MCF 10A (cell line): ENCODE measurements at regions not wholly inside any gene's neighbourhood (a gene's known extent, or its start where the extent isn't known, plus 50 kb on each side); places are given as distances from the start of the nearest gene placed in this dataset.

ENCODE experiments used
- BruUV-seq: library from RNA; stranded (reverse); fragments of 400-500 nt; replicated peaks from 2 replicates; lab custom pipeline; 2021; lab: Mats Ljungman, UMichigan
- CTCF ChIA-PET: fragments of 300-600 bp; sonication (Branson Sonifier 250); formaldehyde crosslinking; extraction: SDS; loops from one replicate; lab custom pipeline; 2021; ENCODE audit warnings: antibody characterized with exemption, inconsistent platforms; lab: Yijun Ruan, JAX
- POLR2A ChIA-PET: fragments of 300-600, 350-650 bp; sonication (Branson Sonifier 250); formaldehyde crosslinking; extraction: SDS; loops from one replicate; lab custom pipeline; 2020; ENCODE audit warnings: antibody characterized with exemption, inconsistent platforms; lab: Yijun Ruan, JAX
- DNase-seq: peaks from one replicate; pipeline ENCODE4 v3.0.0-alpha.2; 2018; ENCODE audit not compliant: unreplicated experiment
- H3K27ac Mint-ChIP-seq: one replicate; pipeline ENCODE4 v1.8.0; 2022; ENCODE audit warnings: mild to moderate bottlenecking, low read depth, mixed read lengths; ENCODE audit not compliant: unreplicated experiment
- H3K27me3 Mint-ChIP-seq: one replicate; pipeline ENCODE4 v1.8.0; 2022; ENCODE audit warnings: mixed read lengths; ENCODE audit not compliant: insufficient read depth, unreplicated experiment
- H3K36me3 Mint-ChIP-seq: one replicate; pipeline ENCODE4 v1.8.0; 2022; ENCODE audit warnings: mild to moderate bottlenecking, moderate library complexity, mixed read lengths; ENCODE audit not compliant: insufficient read depth, unreplicated experiment
- H3K4me1 Mint-ChIP-seq: one replicate; pipeline ENCODE4 v1.8.0; 2022; ENCODE audit warnings: mixed read lengths; ENCODE audit not compliant: insufficient read depth, unreplicated experiment
- H3K4me3 Mint-ChIP-seq: one replicate; pipeline ENCODE4 v1.8.0; 2022; ENCODE audit warnings: mild to moderate bottlenecking, moderate library complexity, mixed read lengths; ENCODE audit not compliant: unreplicated experiment
- H3K9me3 Mint-ChIP-seq: one replicate; pipeline ENCODE4 v1.8.0; 2022; ENCODE audit warnings: mixed read lengths; ENCODE audit not compliant: unreplicated experiment
- CTCF ChIP-seq: fragments of 200-600 bp; IDR thresholded peaks from one replicate; pipeline ENCODE4 v1.8.0; 2022; ENCODE audit warnings: antibody characterized with exemption, mild to moderate bottlenecking; ENCODE audit not compliant: unreplicated experiment
- intact Hi-C: fragments of 100-400 bp; cut with micrococcal nuclease; formaldehyde crosslinking; loops from 2 replicates; pipeline ENCODE4 v1.14.1; 2022

GRCh38 chr7:21304808-21305375, 123.0 kb upstream of the SP4 start:
- no peak overlapping the region for H3K4me3 Mint-ChIP-seq
- CTCF ChIA-PET = interaction anchor here (0.6 to 1.7 kb wide), 2 partner anchors 48 to 463 kb away, joined by 3 read pairs; no protein-coding TSS in a partner anchor
- H3K27ac Mint-ChIP-seq = no peak overlapping the region

GRCh38 chr7:21305455-21306235, 122.2 kb upstream of the SP4 start:
- Mint-ChIP-seq H3K4me1 (no peaks in the 10 kb centered on the region), H3K4me3 (no peak overlapping the region), H3K36me3 (no peaks in the 10 kb centered on the region), H3K27me3 (no peaks in the 10 kb centered on the region), H3K9me3 (peaks cover 7% of the 10 kb centered on the region), H3K27ac (no peak overlapping the region)
- ChIA-PET POLR2A (interaction anchor here (1.4 kb wide), 1 partner anchor 14 kb away, joined by 4 read pairs; no protein-coding TSS in a partner anchor), CTCF (interaction anchor here (0.6 to 1.7 kb wide), 3 partner anchors 49 to 1775 kb away, joined by 3 read pairs; no protein-coding TSS in a partner anchor)
- DNase-seq = peak; percentile 36
- no TSS peak for BruUV-seq
- TF ChIP-seq CTCF = no peak
- intact Hi-C loops = no loop called here

More at GRCh38 chr7:21304808-21305375, 123.0 kb upstream of the SP4 start:
- no peak for DNase-seq
- no peaks in the 10 kb centered on the region for H3K27me3 Mint-ChIP-seq
- peaks cover 7% of the 10 kb centered on the region for H3K9me3 Mint-ChIP-seq
- BruUV-seq = no TSS peak
- TF ChIP-seq CTCF = no peak
- POLR2A ChIA-PET = interaction anchor here (1.4 kb wide), 1 partner anchor 14 kb away, joined by 4 read pairs; no protein-coding TSS in a partner anchor
- no peaks in the 10 kb centered on the region for H3K4me1 Mint-ChIP-seq
- intact Hi-C loops = no loop called here
- no peaks in the 10 kb centered on the region for H3K36me3 Mint-ChIP-seq

GRCh38 chr7:21314954-21315353, 112.9 kb upstream of the SP4 start:
- intact Hi-C loops = no loop called here
- H3K27me3 Mint-ChIP-seq = no peaks in the 10 kb centered on the region
- H3K4me1 Mint-ChIP-seq = peaks cover 14% of the 10 kb centered on the region
- POLR2A ChIA-PET = no interaction called here
- no peak overlapping the region for H3K4me3 Mint-ChIP-seq
- no peaks in the 10 kb centered on the region for H3K9me3 Mint-ChIP-seq
- no peak overlapping the region for H3K27ac Mint-ChIP-seq
- BruUV-seq = no TSS peak
- TF ChIP-seq CTCF = no peak
- no peaks in the 10 kb centered on the region for H3K36me3 Mint-ChIP-seq
- DNase-seq = no peak
- CTCF ChIA-PET = interaction anchor here (0.8 kb wide), 1 partner anchor 61 kb away, joined by 3 read pairs; no protein-coding TSS in a partner anchor
